Smooth muscle cell of the brain vasculature (primary cell): ENCODE measurements at regions not wholly inside any gene's neighbourhood (a gene's known extent, or its start where the extent isn't known, plus 50 kb on each side); places are given as distances from the start of the nearest gene placed in this dataset.

Experiments
- DNase-seq: peaks from one replicate; pipeline ENCODE4 v3.0.0-alpha.2; 2012; ENCODE audit warnings: low read depth, low spot score

DNA sequence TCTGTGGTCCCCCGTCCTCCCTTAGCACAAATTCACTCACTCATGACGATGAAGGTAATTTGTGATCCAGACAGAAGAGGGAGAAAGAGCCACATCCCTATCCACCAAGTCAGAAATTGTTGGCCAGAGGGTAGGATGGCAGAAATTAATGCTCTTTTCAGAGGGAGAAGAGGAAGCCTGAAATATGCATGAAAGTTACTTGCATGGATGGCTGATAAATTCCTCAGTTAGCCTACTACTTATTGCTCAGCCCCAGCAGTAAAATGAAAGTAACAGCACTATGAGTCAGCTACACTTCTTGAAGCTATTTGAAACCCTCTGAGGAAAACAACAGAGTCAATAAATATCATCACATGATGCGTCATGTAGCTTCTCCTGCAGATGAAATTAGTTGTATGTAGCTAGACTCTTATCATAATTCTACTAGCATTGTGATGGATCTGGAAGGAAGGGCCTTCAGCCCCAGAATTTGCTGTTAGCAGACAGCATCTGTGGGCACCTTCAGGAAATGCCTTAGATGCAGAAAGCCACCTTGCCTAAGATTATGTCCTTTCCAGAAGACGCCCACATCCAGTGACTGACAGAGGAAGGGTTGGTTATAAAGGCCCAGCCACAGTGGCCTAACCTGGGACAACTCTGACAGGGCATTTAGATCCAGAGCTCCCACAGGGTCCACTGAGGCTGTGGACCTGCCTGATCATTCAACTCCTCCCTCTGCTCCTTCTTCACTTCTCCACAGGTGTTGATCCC is 81.2 kb upstream of the CCDC112 start:
- DNase-seq, result peak; percentile 39

DNA sequence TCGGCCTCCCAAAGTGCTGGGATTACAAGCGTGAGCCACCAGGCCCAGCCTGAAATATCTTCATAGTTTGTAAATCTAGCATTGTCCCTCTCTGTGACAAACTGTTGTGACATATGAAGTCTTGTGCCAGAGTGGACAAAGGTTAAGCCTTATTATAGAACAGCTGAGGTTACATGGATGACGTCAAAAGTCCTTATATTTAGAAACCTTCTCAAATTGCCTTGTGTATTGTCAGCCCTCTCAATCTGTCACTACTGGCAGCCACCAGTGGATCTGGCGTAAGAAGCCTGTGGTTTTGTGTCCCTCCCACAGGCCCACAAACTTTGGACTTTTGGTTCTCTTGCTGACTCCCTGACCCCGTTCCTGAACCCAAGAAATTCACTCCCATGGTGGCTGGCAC is 79.4 kb upstream of the CCDC112 start:
- no peak for DNase-seq

GRCh38 chr5:115374057-115374775 is 77.8 kb upstream of the CCDC112 start:
- no peak for DNase-seq

DNA sequence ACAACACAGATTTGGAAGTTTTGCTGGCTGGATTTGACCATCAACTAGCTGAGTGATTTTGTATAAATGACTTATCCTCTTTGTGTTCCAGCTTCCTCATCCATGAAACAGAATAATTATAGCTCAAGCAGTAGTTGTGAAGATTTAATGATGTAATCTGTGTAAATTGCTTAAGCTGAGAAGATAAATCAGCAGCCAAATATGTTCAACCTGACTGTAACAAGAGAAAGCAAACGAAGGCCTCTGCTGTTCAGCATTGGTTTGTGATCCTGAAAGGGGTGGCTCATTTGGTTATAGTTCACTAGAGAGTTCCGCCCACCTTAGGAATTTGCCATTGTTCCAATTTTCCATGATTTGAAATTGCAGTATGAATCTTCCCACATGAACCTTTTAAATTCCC is 75.7 kb upstream of the CCDC112 start:
- no peak for DNase-seq

DNA sequence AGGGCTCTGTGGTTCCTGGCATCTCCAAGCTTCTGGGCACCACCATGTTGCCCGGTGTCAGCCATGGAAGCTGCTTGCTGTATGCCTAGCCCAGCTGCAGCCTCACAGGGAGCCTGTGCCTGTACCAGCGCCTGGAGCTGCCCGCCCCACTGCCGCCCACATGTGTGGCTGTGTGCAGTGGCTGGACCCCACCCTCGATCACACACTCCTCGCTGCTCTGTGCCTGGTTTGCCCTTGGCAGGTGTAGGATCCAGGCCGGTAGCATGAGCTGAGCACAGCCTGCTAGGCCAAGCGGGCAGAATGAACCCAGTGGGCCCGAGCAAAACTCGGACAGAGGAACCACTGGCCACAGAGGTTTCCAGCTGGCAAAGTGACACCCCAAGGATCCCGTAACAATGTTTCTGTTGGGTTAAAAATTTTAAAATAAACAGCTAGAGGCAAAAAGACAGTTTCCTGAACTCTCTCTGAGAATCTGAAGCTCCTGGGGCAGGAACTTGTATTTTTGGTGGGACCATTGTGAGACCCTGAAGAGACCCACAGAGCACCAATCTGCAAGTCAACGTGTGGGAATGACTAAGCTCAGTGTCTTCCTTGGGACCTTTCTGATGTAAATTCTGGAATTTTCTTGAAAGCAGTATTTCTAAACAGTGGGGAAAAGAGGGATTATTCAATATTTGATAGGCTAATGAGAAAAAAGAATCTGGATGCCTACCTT is 73.1 kb upstream of the CCDC112 start:
- DNase-seq, result no peak

DNA sequence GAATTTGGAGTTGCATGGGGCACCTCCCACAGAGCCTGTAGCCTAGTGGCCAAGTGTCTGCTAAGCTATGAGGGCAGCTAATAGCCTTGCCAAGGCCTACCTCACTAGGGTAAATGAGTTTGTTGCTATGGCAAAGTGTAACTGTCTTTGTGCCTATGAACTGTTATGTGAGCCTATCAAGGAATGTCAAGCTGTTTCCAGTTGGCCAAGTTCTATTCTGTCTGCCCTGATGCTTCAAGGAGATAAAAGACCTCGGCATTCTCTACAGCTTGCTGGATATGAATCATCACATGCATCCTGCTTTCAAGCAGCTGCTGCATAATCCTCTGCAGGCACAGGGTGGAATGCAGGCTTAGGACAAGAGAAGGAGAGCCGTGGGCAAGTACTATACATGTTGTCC is 69.8 kb upstream of the CCDC112 start:
- peak; percentile 37 for DNase-seq

GRCh38 chr5:115363879-115364278 is 67.4 kb upstream of the CCDC112 start:
- DNase-seq, result no peak

DNA sequence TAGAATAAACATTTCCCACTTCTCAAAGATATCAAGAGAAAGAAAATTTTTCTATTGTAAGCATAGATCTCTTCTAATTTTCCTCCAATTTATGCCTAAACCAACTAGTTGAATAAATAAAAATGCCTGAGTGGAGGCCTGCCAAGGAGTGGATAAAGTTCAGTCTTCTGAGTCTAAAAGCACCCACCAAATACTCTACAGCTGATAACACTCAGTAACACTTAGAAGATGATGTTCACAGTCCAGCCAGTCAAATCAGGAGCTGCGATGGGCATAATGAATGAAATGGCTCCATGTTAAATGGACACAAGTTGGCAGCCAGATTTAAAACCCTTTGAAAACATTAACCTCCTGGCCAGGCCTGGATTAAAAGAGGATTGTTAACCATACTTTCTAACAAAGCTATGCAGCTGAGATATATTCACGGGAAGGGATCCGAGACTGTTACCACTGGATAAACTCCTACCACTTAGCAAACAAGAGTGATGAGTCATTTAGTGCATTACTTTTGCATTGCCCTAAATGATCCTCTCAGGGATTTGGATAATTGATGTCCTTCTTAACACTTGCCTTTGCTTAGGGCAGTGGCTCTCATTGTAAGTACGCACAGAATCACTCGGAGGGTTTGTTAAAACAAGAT is 63.7 kb upstream of the CCDC112 start:
- no peak for DNase-seq

DNA sequence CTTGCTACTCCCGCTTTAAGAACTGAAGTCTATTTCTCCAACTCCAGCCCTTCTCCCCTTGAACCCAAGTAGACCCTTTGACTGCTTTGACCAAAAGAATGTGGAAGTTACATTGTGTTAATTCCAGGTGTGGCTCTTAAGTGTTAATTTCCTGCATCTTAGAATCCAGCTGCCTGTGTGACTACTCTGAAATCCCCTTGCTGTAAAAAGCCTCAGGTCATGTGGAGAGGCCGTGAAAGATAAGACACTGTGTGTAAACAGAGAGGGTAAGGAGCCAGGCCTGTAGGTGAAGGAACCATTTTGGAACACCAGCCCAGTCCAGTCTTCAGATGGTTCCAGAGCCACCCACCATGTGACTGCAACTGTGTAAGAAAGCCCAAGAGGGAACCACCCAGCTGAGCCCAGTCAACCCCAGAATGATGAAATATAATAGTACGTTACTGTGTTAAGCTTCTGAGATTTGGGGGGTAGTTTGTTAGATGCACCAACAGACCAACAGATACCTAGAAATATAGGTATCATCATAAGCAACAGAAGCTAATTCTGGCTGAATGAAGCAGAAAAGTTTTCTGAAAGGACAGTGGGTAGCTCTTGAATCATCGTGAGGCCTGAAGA is 59.4 kb upstream of the CCDC112 start:
- no peak for DNase-seq

DNA sequence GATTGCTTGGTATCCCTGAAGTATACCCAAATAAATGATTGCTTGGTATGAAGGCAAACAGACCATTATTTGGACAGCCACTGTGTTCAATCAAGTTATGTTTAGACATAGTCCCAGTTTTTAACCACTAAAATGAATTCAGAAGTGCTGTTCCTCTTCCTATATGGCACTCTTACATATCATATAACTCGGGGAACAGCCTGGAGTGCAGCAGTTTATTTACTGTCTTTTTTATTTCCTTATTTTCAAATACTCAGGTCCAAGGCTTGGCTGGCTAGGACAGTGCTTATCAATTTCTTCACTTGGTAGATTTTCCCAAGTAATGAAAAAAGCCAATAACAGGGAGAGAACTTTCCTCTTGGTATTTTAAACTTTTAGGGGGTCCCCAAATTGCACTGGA is 58.6 kb upstream of the CCDC112 start:
- no peak for DNase-seq

- no peak for DNase-seq
Observed at GRCh38 chr5:115354246-115354645, 57.8 kb upstream of the CCDC112 start.

GRCh38 chr5:115352571-115352970 is 56.1 kb upstream of the CCDC112 start:
- no peak for DNase-seq

GRCh38 chr5:115351356-115352195 is 55.1 kb upstream of the CCDC112 start:
- no peak for DNase-seq

GRCh38 chr5:115350894-115351293 is 54.4 kb upstream of the CCDC112 start:
- no peak for DNase-seq

GRCh38 chr5:115349001-115349817 is 52.8 kb upstream of the CCDC112 start:
- DNase-seq, result peak; percentile 71

- DNase-seq, result no peak
Observed at GRCh38 chr5:115348175-115348574, 51.7 kb upstream of the CCDC112 start.
